Trophoblast cell (in vitro differentiated cells and primary cell): ENCODE measurements at regions not wholly inside any gene's neighbourhood (a gene's known extent, or its start where the extent isn't known, plus 50 kb on each side); places are given as distances from the start of the nearest gene placed in this dataset.

Source experiments
- DNase-seq, 2 donors: peaks; one replicate each; pipeline ENCODE4 v3.0.0-alpha.2; 2016
- H2AFZ ChIP-seq: 2 replicates; pipeline ENCODE4 v1.6.1; 2013; ENCODE audit warnings: low read length, moderate library complexity, mild to moderate bottlenecking; ENCODE audit not compliant: insufficient read depth, poor library complexity
- H2AK5ac ChIP-seq: 2 replicates; pipeline ENCODE4 v1.6.1; 2013; ENCODE audit warnings: mild to moderate bottlenecking, low read length
- H2BK120ac ChIP-seq: 2 replicates; pipeline ENCODE4 v1.6.1; 2013; ENCODE audit warnings: low read length, mild to moderate bottlenecking, moderate library complexity; ENCODE audit not compliant: insufficient read depth, poor library complexity
- H2BK12ac ChIP-seq: 2 replicates; pipeline ENCODE4 v1.6.1; 2013; ENCODE audit warnings: mild to moderate bottlenecking, low read length, moderate library complexity
- H2BK5ac ChIP-seq: 2 replicates; pipeline ENCODE4 v1.6.1; 2013; ENCODE audit warnings: low read length, low read depth, moderate library complexity, mild to moderate bottlenecking; ENCODE audit not compliant: poor library complexity
- H3K14ac ChIP-seq: 2 replicates; pipeline ENCODE4 v1.6.1; 2013; ENCODE audit warnings: mild to moderate bottlenecking, low read length
- H3K18ac ChIP-seq: 2 replicates; pipeline ENCODE4 v1.6.1; 2013; ENCODE audit warnings: mild to moderate bottlenecking, low read length
- H3K23ac ChIP-seq: 2 replicates; pipeline ENCODE4 v1.6.1; 2013; ENCODE audit warnings: low read length
- H3K27ac ChIP-seq: 2 replicates; pipeline ENCODE4 v1.5.1; 2013; ENCODE audit warnings: low read depth, mild to moderate bottlenecking, inconsistent platforms, low read length, moderate library complexity
- H3K27me3 ChIP-seq: 2 replicates; pipeline ENCODE4 v1.6.1; 2013; ENCODE audit warnings: inconsistent platforms, mild to moderate bottlenecking, low read length, moderate library complexity; ENCODE audit not compliant: insufficient read depth
- H3K36me3 ChIP-seq, 2 experiments: 1 replicate in 1 of 2; 2 replicates in 1 of 2; pipeline ENCODE4 v1.6.1; 2013; ENCODE audit warnings: low read length in 2 of 2, mild to moderate bottlenecking in 2 of 2, moderate library complexity in 1 of 2; ENCODE audit not compliant: insufficient read depth in 2 of 2, control insufficient read depth in 1 of 2
- H3K4ac ChIP-seq: 2 replicates; pipeline ENCODE4 v1.6.1; 2013; ENCODE audit warnings: low read depth, mild to moderate bottlenecking, low read length, moderate library complexity
- H3K4me1 ChIP-seq, 2 experiments: 1 replicate in 1 of 2; 2 replicates in 1 of 2; pipeline ENCODE4 v1.6.1; 2013; ENCODE audit warnings: low read length in 2 of 2, mild to moderate bottlenecking in 2 of 2, moderate library complexity in 1 of 2; ENCODE audit not compliant: insufficient read depth in 2 of 2, control insufficient read depth in 1 of 2
- H3K4me2 ChIP-seq: 2 replicates; pipeline ENCODE4 v1.6.1; 2013; ENCODE audit warnings: inconsistent platforms, mild to moderate bottlenecking, low read length, moderate library complexity
- H3K4me3 ChIP-seq: 2 replicates; pipeline ENCODE4 v1.5.1; 2013; ENCODE audit warnings: mild to moderate bottlenecking, low read depth, low read length, inconsistent platforms
- H3K79me1 ChIP-seq: one replicate; pipeline ENCODE4 v1.6.1; 2013; ENCODE audit warnings: low read length
- H3K79me2 ChIP-seq: 2 replicates; pipeline ENCODE4 v1.6.1; 2013; ENCODE audit warnings: low read length, mild to moderate bottlenecking; ENCODE audit not compliant: control insufficient read depth, insufficient read depth, poor library complexity
- H3K9ac ChIP-seq: 2 replicates; pipeline ENCODE4 v1.6.1; 2013; ENCODE audit warnings: mild to moderate bottlenecking, low read length
- H3K9me3 ChIP-seq: 2 replicates; pipeline ENCODE4 v1.6.1; 2013; ENCODE audit warnings: low read depth, mild to moderate bottlenecking, control low read depth, inconsistent platforms, low read length; ENCODE audit not compliant: insufficient read depth
- H4K12ac ChIP-seq: 2 replicates; pipeline ENCODE4 v1.6.1; 2013; ENCODE audit warnings: low read depth, mild to moderate bottlenecking, low read length, moderate library complexity
- H4K8ac ChIP-seq: 2 replicates; pipeline ENCODE4 v1.6.1; 2013; ENCODE audit warnings: low read depth, mild to moderate bottlenecking, low read length, moderate library complexity
- H4K91ac ChIP-seq: one replicate; pipeline ENCODE4 v1.6.1; 2013; ENCODE audit warnings: low read depth, mild to moderate bottlenecking, low read length, moderate library complexity
- WGBS: extraction: QIAGEN DNeasy Blood & Tissue Kit; methylation state at CpG from one replicate; pipeline ENCODE4 v1.1.7; 2013; ENCODE audit warnings: missing lambda C conversion rate; ENCODE audit not compliant: insufficient read length, insufficient coverage; ENCODE audit errors: extremely low coverage; 5-methylcytosine and 5-hydroxymethylcytosine counted together

GRCh38 chr20:40749985-40750506 is 61.0 kb upstream of the MAFB start:
- no peak overlapping the region for H2AFZ ChIP-seq
- H3K4me3 ChIP-seq = no peak overlapping the region
- H3K27ac ChIP-seq = no peak overlapping the region
- H2BK120ac ChIP-seq = no peak overlapping the region
- WGBS = no CpG with 5 or more reads among the region's 2 CpGs
- no peaks in the 10 kb centered on the region for H3K27me3 ChIP-seq
- H3K79me2 ChIP-seq = no peaks in the 10 kb centered on the region
- no peak overlapping the region for H3K4me2 ChIP-seq
- H3K4ac ChIP-seq = no peak overlapping the region
- H3K9me3 ChIP-seq = no peaks in the 10 kb centered on the region
- H3K36me3 ChIP-seq = no peaks in the 10 kb centered on the region
- H2BK5ac ChIP-seq = no peak overlapping the region
- no peak overlapping the region for H2BK12ac ChIP-seq
- H3K79me1 ChIP-seq = no peaks in the 10 kb centered on the region
- no peak overlapping the region for H3K14ac ChIP-seq
- H3K23ac ChIP-seq = no peak overlapping the region
- no peak overlapping the region for H3K9ac ChIP-seq
- H4K8ac ChIP-seq = no peak overlapping the region
- no peak overlapping the region for H2AK5ac ChIP-seq
- H3K4me1 ChIP-seq = no peaks in the 10 kb centered on the region
- H3K18ac ChIP-seq = no peak overlapping the region
- DNase-seq = peak in 1 of 2 donors; percentile 22
- H4K91ac ChIP-seq = no peak overlapping the region
- H4K12ac ChIP-seq = no peak overlapping the region

- Histone ChIP-seq H3K79me2 (no peaks in the 10 kb centered on the region), H3K4ac (no peak overlapping the region), H4K8ac (no peak overlapping the region), H3K14ac (no peak overlapping the region), H4K91ac (no peak overlapping the region), H3K36me3 (no peaks in the 10 kb centered on the region), H2BK5ac (no peak overlapping the region), H3K4me1 (no peaks in the 10 kb centered on the region), H3K9me3 (no peaks in the 10 kb centered on the region), H2BK120ac (no peak overlapping the region), H3K79me1 (no peaks in the 10 kb centered on the region), H3K23ac (no peak overlapping the region), H3K9ac (peak overlapping the region; percentile 67), H2AK5ac (no peak overlapping the region), H2AFZ (no peak overlapping the region), H3K4me3 (no peak overlapping the region), H3K18ac (no peak overlapping the region), H3K27me3 (no peaks in the 10 kb centered on the region), H2BK12ac (no peak overlapping the region), H3K4me2 (no peak overlapping the region), H3K27ac (no peak overlapping the region), H4K12ac (no peak overlapping the region)
- DNase-seq = no peak
- WGBS = no CpG with 5 or more reads among the region's 5 CpGs
Measured at GRCh38 chr20:40750541-40751035, 61.6 kb upstream of the MAFB start.

GRCh38 chr20:40753472-40753871 is 64.4 kb upstream of the MAFB start:
- Histone ChIP-seq H3K9ac (no peak overlapping the region), H4K8ac (no peak overlapping the region), H3K27ac (no peak overlapping the region), H3K4me1 (no peaks in the 10 kb centered on the region), H3K4ac (no peak overlapping the region), H2BK120ac (no peak overlapping the region), H2AK5ac (no peak overlapping the region), H3K14ac (no peak overlapping the region), H4K12ac (no peak overlapping the region), H4K91ac (no peak overlapping the region), H3K79me1 (no peaks in the 10 kb centered on the region), H3K18ac (no peak overlapping the region), H3K23ac (no peak overlapping the region), H3K36me3 (no peaks in the 10 kb centered on the region), H3K79me2 (no peaks in the 10 kb centered on the region), H2BK12ac (no peak overlapping the region), H3K4me2 (no peak overlapping the region), H2AFZ (no peak overlapping the region), H3K27me3 (no peaks in the 10 kb centered on the region), H3K4me3 (no peak overlapping the region), H3K9me3 (no peaks in the 10 kb centered on the region), H2BK5ac (no peak overlapping the region)
- no peak for DNase-seq
- WGBS = no CpG with 5 or more reads among the region's 4 CpGs

- no peak for DNase-seq
- no peaks in the 10 kb centered on the region for H3K27me3 ChIP-seq
- H4K8ac ChIP-seq = no peak overlapping the region
- H3K36me3 ChIP-seq = no peaks in the 10 kb centered on the region
- H3K14ac ChIP-seq = no peak overlapping the region
- H2BK120ac ChIP-seq = no peak overlapping the region
- no peak overlapping the region for H4K91ac ChIP-seq
- H3K23ac ChIP-seq = no peak overlapping the region
- H3K4me3 ChIP-seq = no peak overlapping the region
- WGBS = no CpG with 5 or more reads among the region's 6 CpGs
- no peak overlapping the region for H3K4me2 ChIP-seq
- H3K79me1 ChIP-seq = no peaks in the 10 kb centered on the region
- H3K79me2 ChIP-seq = no peaks in the 10 kb centered on the region
- no peaks in the 10 kb centered on the region for H3K9me3 ChIP-seq
- no peak overlapping the region for H2BK5ac ChIP-seq
- no peak overlapping the region for H2AFZ ChIP-seq
- H2AK5ac ChIP-seq = no peak overlapping the region
- no peak overlapping the region for H3K27ac ChIP-seq
- no peaks in the 10 kb centered on the region for H3K4me1 ChIP-seq
- H3K18ac ChIP-seq = no peak overlapping the region
- H3K4ac ChIP-seq = no peak overlapping the region
- no peak overlapping the region for H2BK12ac ChIP-seq
- H4K12ac ChIP-seq = no peak overlapping the region
- no peak overlapping the region for H3K9ac ChIP-seq
Measured at GRCh38 chr20:40754339-40754943, 65.4 kb upstream of the MAFB start.
